Activated naive CD8-positive, alpha-beta T cell treated with anti-CD3 and anti-CD28 coated beads, Interleukin-2, amount 10 ng/mL, durations not matched to agents 7 days and 5 days (primary cell): ENCODE measurements at regions not wholly inside any gene's neighbourhood (a gene's known extent, or its start where the extent isn't known, plus 50 kb on each side); places are given as distances from the start of the nearest gene placed in this dataset.

Experiments used
- ATAC-seq: fragments of 150-1000 bp; cut with Tn5 transposase; one replicate; pipeline ENCODE4 v1.10.0; 2021; ENCODE audit warnings: low read depth, moderate library complexity
- POLR2A ChIA-PET: fragments of 350-600 bp; sonication (Branson Sonifier 250); formaldehyde crosslinking; loops from one replicate; lab custom pipeline; 2021; ENCODE audit warnings: antibody characterized with exemption; lab: Charles Lee
- DNase-seq: peaks from one replicate; pipeline ENCODE4 v3.0.0; 2021
- H3K27ac Mint-ChIP-seq: one replicate; pipeline ENCODE4 v1.8.0; 2022; ENCODE audit warnings: mild to moderate bottlenecking, mixed read lengths
- H3K27me3 Mint-ChIP-seq: one replicate; pipeline ENCODE4 v1.8.0; 2022; ENCODE audit warnings: mild to moderate bottlenecking, moderate library complexity, mixed read lengths
- H3K36me3 Mint-ChIP-seq: one replicate; pipeline ENCODE4 v1.8.0; 2021; ENCODE audit warnings: mild to moderate bottlenecking, mixed read lengths
- H3K4me1 Mint-ChIP-seq: one replicate; pipeline ENCODE4 v1.8.0; 2021; ENCODE audit warnings: mixed read lengths
- H3K4me3 Mint-ChIP-seq: one replicate; pipeline ENCODE4 v1.8.0; 2022; ENCODE audit warnings: mild to moderate bottlenecking, moderate library complexity, mixed read lengths
- H3K9me3 Mint-ChIP-seq: one replicate; pipeline ENCODE4 v1.8.0; 2021; ENCODE audit warnings: mixed read lengths

DNA sequence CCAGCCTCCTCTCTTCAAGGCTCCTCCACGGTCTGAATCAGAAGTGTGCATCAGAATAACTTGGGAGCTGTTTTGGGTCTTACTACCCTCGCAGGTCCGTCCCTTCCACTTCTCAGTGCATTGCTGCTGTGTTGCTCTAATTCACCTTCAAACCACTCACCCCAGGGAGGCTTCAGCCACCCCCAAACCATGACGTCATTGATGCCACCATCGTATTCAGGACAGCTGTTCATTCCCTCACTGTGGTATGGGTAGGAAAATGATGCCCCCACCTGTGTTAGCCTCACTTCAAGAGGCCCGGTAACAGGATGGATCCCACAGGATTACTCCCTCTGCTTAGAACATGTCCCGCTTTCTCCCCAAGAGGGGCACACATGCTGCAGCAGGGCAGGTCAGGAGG is 1005.7 kb downstream of the UQCRFS1 start:
- no peaks in the 10 kb centered on the region for H3K36me3 Mint-ChIP-seq
- peaks cover 9% of the 10 kb centered on the region for H3K9me3 Mint-ChIP-seq
- no peaks in the 10 kb centered on the region for H3K27me3 Mint-ChIP-seq
- DNase-seq (no peak), ATAC-seq (no peak)
- no peak overlapping the region for H3K4me3 Mint-ChIP-seq
- H3K4me1 Mint-ChIP-seq = no peaks in the 10 kb centered on the region
- POLR2A ChIA-PET = no interaction called here
- H3K27ac Mint-ChIP-seq = no peak overlapping the region

DNA sequence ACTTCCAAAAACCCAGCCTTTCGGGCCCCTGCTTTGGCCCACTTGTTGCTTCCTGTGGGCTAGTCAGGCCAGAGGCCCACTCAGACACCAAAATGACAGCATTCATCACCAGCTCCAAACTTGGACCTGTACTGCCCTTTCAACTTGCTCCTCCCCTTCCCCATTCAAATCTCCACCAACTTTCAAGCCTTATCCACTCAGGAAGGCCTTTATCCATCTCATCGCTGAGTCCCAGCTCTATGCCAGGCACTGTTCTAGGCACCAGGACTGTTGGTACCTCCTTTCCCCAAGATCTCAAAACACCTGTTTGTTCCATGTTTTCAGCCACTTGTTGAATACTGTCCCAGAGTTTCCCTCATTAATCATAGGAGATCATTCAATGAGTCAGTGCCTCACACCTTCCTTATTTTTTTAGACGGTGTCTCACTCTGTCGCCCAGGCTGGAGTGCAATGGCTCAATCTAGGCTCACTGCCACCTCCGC is 1011.4 kb downstream of the UQCRFS1 start:
- no peaks in the 10 kb centered on the region for H3K4me1 Mint-ChIP-seq
- H3K27ac Mint-ChIP-seq = no peak overlapping the region
- H3K9me3 Mint-ChIP-seq = peaks cover 13% of the 10 kb centered on the region
- no peaks in the 10 kb centered on the region for H3K27me3 Mint-ChIP-seq
- no peaks in the 10 kb centered on the region for H3K36me3 Mint-ChIP-seq
- POLR2A ChIA-PET = no interaction called here
- DNase-seq (no peak), ATAC-seq (no peak)
- no peak overlapping the region for H3K4me3 Mint-ChIP-seq

DNA sequence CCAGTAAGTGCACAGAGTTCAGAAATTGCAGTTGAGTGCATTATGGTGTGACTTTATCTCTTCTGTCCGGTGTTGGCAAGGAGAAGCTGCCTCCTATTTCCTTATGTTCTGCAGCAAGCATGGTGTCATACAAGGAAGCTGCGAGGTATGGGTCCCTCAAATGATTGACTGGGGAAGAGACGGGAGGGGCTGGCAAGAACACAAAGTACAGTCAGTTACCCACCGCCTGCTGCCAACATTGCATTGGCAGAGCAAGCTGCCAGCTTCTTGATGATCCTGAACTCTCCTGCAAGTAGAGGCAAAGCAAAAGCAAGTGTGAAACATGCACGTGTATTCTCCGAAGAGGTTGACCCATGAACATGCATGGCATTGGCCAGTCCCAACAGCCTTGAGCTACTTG is 1013.6 kb downstream of the UQCRFS1 start:
- Mint-ChIP-seq H3K36me3 (no peaks in the 10 kb centered on the region), H3K4me1 (no peaks in the 10 kb centered on the region), H3K4me3 (no peak overlapping the region), H3K27me3 (peaks cover 2% of the 10 kb centered on the region), H3K27ac (no peak overlapping the region), H3K9me3 (peaks cover 14% of the 10 kb centered on the region)
- ATAC-seq (no peak), DNase-seq (no peak)
- POLR2A ChIA-PET = no interaction called here

DNA sequence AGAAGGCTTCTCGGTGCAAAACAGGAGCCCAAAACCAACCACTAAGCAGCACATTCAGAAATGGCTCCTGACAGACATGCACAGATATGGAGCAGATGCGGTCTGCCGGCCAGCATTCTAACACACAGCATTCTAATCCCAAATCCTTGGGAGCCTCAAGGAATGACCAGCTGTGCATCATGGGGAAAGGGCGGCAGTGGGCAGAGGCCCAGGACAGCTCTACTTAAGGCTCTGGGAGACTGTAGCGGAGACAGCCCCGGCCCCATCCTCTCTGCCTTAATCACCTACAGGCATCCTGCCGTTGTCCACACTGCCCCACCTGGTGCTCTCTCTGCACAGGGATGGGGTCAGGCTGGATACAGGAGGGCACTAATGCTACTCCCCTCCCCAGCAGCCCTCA is 1016.0 kb downstream of the UQCRFS1 start:
- no peak for ATAC-seq
- DNase-seq = no peak
- H3K27me3 Mint-ChIP-seq = peaks cover 2% of the 10 kb centered on the region
- no peaks in the 10 kb centered on the region for H3K4me1 Mint-ChIP-seq
- no peak overlapping the region for H3K27ac Mint-ChIP-seq
- peaks cover 7% of the 10 kb centered on the region for H3K9me3 Mint-ChIP-seq
- POLR2A ChIA-PET = no interaction called here
- no peak overlapping the region for H3K4me3 Mint-ChIP-seq
- no peaks in the 10 kb centered on the region for H3K36me3 Mint-ChIP-seq

DNA sequence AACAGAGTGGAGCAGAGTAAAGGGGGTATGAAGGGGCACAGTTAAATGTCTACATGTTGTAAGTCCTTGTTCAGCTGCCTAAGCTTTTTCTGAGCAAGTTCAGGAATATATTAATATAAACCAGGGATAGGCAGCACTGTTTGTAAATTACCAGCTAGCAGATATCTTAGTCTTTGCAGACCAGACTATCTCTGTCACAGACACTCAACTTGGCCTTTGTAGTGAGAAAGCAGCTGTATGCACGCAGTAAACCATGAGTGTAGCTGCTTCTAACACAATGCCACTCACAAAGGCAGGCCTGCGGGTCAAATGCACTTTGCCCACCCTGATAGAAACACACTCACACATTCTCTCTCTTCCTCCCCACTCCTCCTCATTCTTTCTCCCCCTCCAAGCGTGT is 1016.9 kb downstream of the UQCRFS1 start:
- POLR2A ChIA-PET = no interaction called here
- ATAC-seq (no peak), DNase-seq (no peak)
- H3K9me3 Mint-ChIP-seq = peaks cover 6% of the 10 kb centered on the region
- no peaks in the 10 kb centered on the region for H3K36me3 Mint-ChIP-seq
- H3K4me3 Mint-ChIP-seq = no peak overlapping the region
- peaks cover 2% of the 10 kb centered on the region for H3K27me3 Mint-ChIP-seq
- H3K27ac Mint-ChIP-seq = no peak overlapping the region
- H3K4me1 Mint-ChIP-seq = no peaks in the 10 kb centered on the region

DNA sequence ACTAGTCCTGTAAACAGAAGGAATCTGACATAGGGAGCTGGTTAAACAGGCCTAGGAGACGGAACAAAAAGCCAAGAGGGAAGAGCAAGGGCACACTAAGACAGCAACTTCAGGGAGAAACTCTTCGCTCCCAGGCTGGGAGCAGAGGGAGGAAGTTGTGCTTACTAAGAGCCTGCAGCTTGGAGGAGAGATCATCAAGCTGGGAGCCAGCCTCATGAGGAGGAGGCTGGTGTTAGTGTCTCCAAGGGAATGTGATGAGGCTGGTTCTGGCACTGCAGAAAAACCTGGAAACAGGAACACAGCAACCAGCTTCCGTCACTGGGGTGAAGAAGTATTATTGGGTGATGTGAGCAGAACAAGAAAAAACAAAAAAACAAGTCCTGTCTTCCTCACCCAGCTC is 1027.3 kb downstream of the UQCRFS1 start:
- Mint-ChIP-seq H3K4me1 (no peaks in the 10 kb centered on the region), H3K27me3 (no peaks in the 10 kb centered on the region), H3K9me3 (peaks cover 8% of the 10 kb centered on the region), H3K36me3 (no peaks in the 10 kb centered on the region), H3K27ac (no peak overlapping the region), H3K4me3 (no peak overlapping the region)
- POLR2A ChIA-PET = no interaction called here
- DNase-seq (no peak), ATAC-seq (no peak)

DNA sequence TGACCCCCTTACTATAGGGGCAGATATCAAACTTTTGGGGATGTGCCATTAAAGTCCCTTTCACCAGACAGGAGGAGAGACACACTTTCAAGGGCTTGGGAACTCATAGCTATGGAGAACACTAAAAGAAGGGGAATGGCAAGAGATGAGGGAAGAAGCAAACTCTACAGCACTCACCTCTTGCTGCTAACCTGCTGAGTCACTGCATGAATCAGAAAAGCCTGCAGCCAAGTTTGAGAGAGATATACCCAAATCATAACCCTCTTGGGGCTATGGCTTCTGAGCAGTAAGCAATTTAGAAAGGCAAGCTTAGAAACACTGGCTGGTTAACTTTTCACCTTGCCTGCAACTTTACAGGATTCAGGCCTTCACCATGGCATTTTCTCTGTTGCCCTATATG is 1028.0 kb downstream of the UQCRFS1 start:
- Mint-ChIP-seq H3K4me3 (no peak overlapping the region), H3K4me1 (no peaks in the 10 kb centered on the region), H3K9me3 (peaks cover 8% of the 10 kb centered on the region), H3K27me3 (no peaks in the 10 kb centered on the region), H3K36me3 (no peaks in the 10 kb centered on the region), H3K27ac (no peak overlapping the region)
- no peak for ATAC-seq
- no peak for DNase-seq
- POLR2A ChIA-PET = no interaction called here

DNA sequence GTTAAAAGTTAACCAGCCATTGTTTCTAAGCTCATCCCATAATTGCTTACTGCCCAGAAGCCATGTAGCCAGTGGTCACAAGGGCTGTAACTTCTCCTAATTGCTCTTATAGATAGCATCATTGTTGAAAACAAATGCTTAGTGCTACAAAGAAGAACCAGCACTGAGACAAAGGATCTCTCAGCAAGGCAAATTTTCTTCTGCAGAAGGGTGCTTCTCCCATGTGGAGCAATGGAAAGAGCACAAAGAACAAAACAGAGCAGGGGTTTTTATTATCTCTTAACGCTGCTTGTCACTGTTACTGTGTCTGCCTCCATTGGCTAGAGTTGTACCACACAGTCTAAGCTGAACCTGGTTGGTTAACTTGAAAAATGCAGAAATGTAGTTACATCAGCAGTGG is 1036.8 kb downstream of the UQCRFS1 start:
- peaks cover 12% of the 10 kb centered on the region for H3K9me3 Mint-ChIP-seq

DNA sequence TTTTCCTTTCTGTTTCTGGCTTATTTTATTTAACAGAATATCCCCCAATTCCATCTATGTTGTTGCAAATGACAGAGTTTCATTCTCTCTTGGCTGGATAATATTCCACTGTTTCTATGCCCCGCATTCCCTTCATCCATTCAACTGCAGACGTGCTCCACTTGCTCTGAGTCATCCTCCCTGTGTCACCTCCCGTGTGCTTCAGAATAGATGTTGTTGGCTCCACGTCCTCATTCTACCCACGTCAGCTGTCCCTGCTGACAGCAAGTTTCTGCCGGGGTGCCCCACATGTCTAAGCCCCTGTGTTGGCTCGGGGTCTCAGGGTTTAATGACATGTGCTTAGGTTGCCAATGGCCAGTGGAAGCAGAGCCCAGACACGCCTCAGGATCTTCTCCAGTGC is 1041.0 kb downstream of the UQCRFS1 start:
- Mint-ChIP-seq H3K27me3 (no peaks in the 10 kb centered on the region), H3K9me3 (peaks cover 11% of the 10 kb centered on the region), H3K27ac (no peak overlapping the region), H3K4me3 (no peak overlapping the region), H3K4me1 (no peaks in the 10 kb centered on the region), H3K36me3 (no peaks in the 10 kb centered on the region)
- no peak for DNase-seq
- no peak for ATAC-seq
- POLR2A ChIA-PET = no interaction called here

More for the DNA sequence above, 1036.8 kb downstream of the UQCRFS1 start:
- POLR2A ChIA-PET = no interaction called here
- Mint-ChIP-seq H3K27me3 (no peaks in the 10 kb centered on the region), H3K36me3 (no peaks in the 10 kb centered on the region), H3K4me1 (no peaks in the 10 kb centered on the region), H3K27ac (no peak overlapping the region), H3K4me3 (no peak overlapping the region)
- ATAC-seq = no peak
- DNase-seq = no peak

DNA sequence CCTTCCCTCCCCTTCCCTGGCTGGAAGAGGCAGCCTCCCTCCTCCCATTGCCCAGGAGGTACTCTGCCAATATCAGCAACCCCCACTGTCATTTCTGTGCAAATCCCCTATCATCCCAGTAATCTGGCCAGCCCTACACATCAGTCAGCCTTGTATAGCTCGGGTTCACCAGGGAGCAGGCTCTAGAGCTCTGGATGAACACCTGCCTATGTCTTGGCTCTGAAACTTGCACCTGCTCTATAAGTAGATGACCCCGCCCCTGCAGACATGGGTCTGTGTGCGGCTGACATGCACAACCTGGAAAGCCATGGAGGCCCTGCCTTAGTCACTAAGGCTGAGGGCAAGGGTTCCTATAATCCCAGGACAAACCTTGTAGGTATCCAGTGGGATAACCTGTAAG is 1042.9 kb downstream of the UQCRFS1 start:
- Mint-ChIP-seq H3K27me3 (no peaks in the 10 kb centered on the region), H3K9me3 (peaks cover 7% of the 10 kb centered on the region), H3K36me3 (no peaks in the 10 kb centered on the region), H3K27ac (no peak overlapping the region), H3K4me1 (no peaks in the 10 kb centered on the region), H3K4me3 (no peak overlapping the region)
- DNase-seq = no peak
- no peak for ATAC-seq
- POLR2A ChIA-PET = no interaction called here

DNA sequence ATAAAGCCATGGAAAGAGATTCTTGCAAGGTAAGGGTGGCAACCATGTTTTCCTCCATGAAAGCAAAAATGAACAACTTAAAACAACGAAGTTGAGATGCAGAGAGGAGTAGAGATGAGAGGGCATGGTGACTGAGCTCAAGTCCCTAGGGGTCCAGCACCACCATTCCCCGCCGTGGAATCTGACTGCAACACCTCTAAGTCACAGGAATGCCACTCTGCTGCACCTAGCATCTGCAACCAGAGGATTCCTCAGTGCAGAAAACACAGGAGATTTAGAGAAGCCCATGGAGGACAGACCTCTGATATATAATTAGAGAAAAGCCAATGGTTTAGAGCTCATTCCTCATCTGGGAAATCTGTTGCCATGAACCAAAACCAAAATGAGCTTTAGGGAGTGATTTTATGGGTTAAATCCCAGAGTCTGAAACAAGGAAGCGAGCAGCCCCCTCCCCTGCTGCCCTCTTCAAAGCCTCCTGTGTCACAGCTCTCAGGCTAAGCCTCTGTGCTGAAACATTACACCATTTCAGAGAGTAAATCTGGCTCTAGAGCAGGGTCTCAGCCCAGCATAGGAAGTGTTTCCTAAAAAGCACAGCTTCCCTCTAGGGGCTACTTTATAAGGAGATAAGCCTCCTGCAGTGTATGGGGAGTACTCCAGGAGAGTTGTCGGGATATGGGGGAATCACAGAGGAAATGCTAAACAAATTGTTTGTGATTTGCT is 1043.6 kb downstream of the UQCRFS1 start:
- H3K27me3 Mint-ChIP-seq = no peaks in the 10 kb centered on the region

DNA sequence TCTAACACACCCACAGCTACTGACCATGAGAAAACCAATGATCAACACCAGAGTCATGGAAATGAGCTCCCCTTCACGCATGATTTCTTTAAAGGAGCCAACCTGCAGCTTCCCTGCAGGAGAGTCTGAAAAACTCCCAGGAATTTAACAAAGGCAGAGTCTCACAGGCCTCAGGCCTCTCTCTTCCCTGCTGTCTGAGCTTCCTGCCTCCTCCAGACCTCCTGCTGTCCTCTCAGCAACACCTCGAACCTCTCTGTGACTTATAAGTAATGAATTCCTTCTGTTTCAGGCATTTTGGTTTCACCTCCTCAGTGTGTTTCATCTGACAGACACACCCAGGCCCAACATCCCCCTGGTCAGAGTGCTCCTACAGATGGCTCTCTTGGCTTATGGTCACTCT is 1044.4 kb downstream of the UQCRFS1 start:
- Mint-ChIP-seq H3K4me1 (no peaks in the 10 kb centered on the region), H3K27me3 (no peaks in the 10 kb centered on the region), H3K9me3 (peaks cover 7% of the 10 kb centered on the region), H3K36me3 (no peaks in the 10 kb centered on the region), H3K4me3 (no peak overlapping the region), H3K27ac (no peak overlapping the region)
- ATAC-seq (no peak), DNase-seq (no peak)
- POLR2A ChIA-PET = no interaction called here

More for the DNA sequence above, 1043.6 kb downstream of the UQCRFS1 start:
- POLR2A ChIA-PET = no interaction called here
- Mint-ChIP-seq H3K4me1 (no peaks in the 10 kb centered on the region), H3K36me3 (no peaks in the 10 kb centered on the region), H3K27ac (no peak overlapping the region), H3K9me3 (peaks cover 7% of the 10 kb centered on the region), H3K4me3 (no peak overlapping the region)
- ATAC-seq = no peak
- no peak for DNase-seq

DNA sequence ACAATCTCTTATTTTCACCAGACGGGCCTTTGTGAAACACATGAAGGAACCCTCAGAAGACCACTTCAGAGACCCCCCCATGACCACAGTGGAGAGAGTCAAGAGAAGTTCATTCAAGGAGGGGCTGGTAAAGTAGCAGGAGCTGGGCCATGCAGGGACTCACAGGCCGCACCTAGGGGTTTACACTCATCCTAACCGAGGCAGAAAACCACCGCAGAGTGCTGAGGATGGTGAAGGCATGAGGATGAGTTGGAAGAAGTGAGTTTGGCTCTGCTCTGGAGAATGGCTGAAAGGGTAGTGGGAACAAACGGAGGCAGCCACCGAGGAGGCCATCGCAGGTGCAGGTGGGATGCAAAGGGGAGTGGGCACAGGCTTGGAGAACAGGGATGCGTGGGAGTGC is 1046.9 kb downstream of the UQCRFS1 start:
- ATAC-seq (no peak), DNase-seq (no peak)
- peaks cover 3% of the 10 kb centered on the region for H3K9me3 Mint-ChIP-seq
- POLR2A ChIA-PET = no interaction called here
- no peaks in the 10 kb centered on the region for H3K36me3 Mint-ChIP-seq
- no peak overlapping the region for H3K27ac Mint-ChIP-seq
- no peaks in the 10 kb centered on the region for H3K27me3 Mint-ChIP-seq
- H3K4me3 Mint-ChIP-seq = no peak overlapping the region
- no peaks in the 10 kb centered on the region for H3K4me1 Mint-ChIP-seq

DNA sequence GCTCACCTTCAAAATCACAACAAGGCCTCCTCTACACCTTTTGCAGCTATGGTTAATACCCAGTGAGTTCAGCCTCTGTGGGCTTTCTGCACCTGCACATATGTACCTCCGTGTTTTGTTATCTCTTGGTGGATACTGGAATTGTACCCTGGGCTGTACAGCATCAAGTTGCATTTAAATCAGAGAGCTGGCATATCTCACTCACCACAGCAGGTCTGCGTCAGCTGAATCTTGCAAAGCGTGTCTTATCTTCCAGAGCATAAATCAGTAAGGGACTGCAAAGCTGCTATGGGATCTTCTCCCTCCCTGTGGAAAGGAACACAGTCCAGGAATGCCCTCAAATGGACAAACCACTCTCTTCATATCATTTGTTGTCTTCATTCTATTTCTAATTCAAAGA is 1048.7 kb downstream of the UQCRFS1 start:
- Mint-ChIP-seq H3K36me3 (no peaks in the 10 kb centered on the region), H3K27ac (no peak overlapping the region), H3K4me1 (no peaks in the 10 kb centered on the region), H3K27me3 (no peaks in the 10 kb centered on the region), H3K9me3 (peaks cover 5% of the 10 kb centered on the region), H3K4me3 (no peak overlapping the region)
- POLR2A ChIA-PET = no interaction called here
- DNase-seq = no peak
- ATAC-seq = no peak
